ENCODE measurements at regions not wholly inside any gene's neighbourhood (a gene's known extent, or its start where the extent isn't known, plus 50 kb on each side); places are given as distances from the start of the nearest gene placed in this dataset.

- TF ChIP-seq, protein P1, sequence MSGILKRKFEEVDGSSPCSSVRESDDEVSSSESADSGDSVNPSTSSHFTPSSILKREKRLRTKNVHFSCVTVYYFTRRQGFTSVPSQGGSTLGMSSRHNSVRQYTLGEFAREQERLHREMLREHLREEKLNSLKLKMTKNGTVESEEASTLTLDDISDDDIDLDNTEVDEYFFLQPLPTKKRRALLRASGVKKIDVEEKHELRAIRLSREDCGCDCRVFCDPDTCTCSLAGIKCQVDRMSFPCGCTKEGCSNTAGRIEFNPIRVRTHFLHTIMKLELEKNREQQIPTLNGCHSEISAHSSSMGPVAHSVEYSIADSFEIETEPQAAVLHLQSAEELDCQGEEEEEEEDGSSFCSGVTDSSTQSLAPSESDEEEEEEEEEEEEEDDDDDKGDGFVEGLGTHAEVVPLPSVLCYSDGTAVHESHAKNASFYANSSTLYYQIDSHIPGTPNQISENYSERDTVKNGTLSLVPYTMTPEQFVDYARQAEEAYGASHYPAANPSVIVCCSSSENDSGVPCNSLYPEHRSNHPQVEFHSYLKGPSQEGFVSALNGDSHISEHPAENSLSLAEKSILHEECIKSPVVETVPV (CRISPR knock-in tag; IDR thresholded peaks at IDR 0.05) = no peak
- TF ChIP-seq ISL1 (CRISPR knock-in tag; IDR thresholded peaks at IDR 0.05) (no peak), PPARA (CRISPR knock-in tag; IDR thresholded peaks at IDR 0.05; ENCODE audit: borderline replicate concordance) (no peak)
These were observed 300.3 kb upstream of the IGFBP7 start (continued) for GRCh38 chr4:57410331-57411052.

DNA sequence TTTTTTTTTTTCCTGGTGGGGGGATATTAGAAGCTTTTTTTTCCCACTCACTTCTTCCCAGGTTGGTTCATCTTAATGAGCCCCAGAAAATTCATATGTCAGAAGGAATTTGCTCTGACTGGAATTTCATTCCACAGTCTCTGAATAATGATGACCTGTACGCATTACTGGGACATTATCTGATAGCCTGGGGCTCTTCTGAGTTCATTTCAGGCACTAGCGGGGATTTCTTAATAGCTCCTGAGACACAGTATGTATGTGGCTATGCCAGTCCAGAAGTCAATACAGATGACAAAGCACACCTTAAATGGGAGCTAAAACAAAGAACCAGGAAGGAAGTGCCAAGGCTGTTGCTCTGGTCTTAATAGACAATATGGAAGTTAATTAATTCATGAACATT lies 295.2 kb upstream of the IGFBP7 start:
- TF ChIP-seq ESRRG (CRISPR knock-in tag; IDR thresholded peaks at IDR 0.05) (no peak), GLIS3 (CRISPR knock-in tag; IDR thresholded peaks at IDR 0.05) (peak; percentile 58; the same call in 1 of the 2 replicates), ISL1 (CRISPR knock-in tag; IDR thresholded peaks at IDR 0.05) (peak; percentile 93), ZNF565 (CRISPR knock-in tag; conservative IDR thresholded peaks at IDR 0.05; ENCODE audit: low read depth) (no peak), ZFP3 (CRISPR knock-in tag; IDR thresholded peaks at IDR 0.05) (no peak), ZC3H10 (CRISPR knock-in tag; IDR thresholded peaks at IDR 0.05) (no peak), PPARA (CRISPR knock-in tag; IDR thresholded peaks at IDR 0.05; ENCODE audit: borderline replicate concordance) (no peak), CREB5 (CRISPR knock-in tag; IDR thresholded peaks at IDR 0.05; ENCODE audit: low read depth) (peak; percentile 61; the same call in 1 of the 2 replicates), RARB (CRISPR knock-in tag; IDR thresholded peaks at IDR 0.05) (no peak), ZNF8 (CRISPR knock-in tag; IDR thresholded peaks at IDR 0.05) (no peak), OSR1 (CRISPR knock-in tag; IDR thresholded peaks at IDR 0.05) (no peak), TOX (CRISPR knock-in tag; IDR thresholded peaks at IDR 0.05; ENCODE audit: borderline replicate concordance) (no peak), ZNF70 (CRISPR knock-in tag; IDR thresholded peaks at IDR 0.05) (no peak), POU6F1 (CRISPR knock-in tag; IDR thresholded peaks at IDR 0.05; ENCODE audit: borderline replicate concordance, low read depth) (no peak), TCF4 (CRISPR knock-in tag; IDR thresholded peaks at IDR 0.05; ENCODE audit: borderline replicate concordance) (no peak), BACH2 (CRISPR knock-in tag; IDR thresholded peaks at IDR 0.05; ENCODE audit: borderline replicate concordance) (no peak), ZFP30 (CRISPR knock-in tag; IDR thresholded peaks at IDR 0.05) (no peak)
- TF ChIP-seq, protein P1 (CRISPR knock-in tag; IDR thresholded peaks at IDR 0.05) = no peak
- TF ChIP-seq, protein P2, sequence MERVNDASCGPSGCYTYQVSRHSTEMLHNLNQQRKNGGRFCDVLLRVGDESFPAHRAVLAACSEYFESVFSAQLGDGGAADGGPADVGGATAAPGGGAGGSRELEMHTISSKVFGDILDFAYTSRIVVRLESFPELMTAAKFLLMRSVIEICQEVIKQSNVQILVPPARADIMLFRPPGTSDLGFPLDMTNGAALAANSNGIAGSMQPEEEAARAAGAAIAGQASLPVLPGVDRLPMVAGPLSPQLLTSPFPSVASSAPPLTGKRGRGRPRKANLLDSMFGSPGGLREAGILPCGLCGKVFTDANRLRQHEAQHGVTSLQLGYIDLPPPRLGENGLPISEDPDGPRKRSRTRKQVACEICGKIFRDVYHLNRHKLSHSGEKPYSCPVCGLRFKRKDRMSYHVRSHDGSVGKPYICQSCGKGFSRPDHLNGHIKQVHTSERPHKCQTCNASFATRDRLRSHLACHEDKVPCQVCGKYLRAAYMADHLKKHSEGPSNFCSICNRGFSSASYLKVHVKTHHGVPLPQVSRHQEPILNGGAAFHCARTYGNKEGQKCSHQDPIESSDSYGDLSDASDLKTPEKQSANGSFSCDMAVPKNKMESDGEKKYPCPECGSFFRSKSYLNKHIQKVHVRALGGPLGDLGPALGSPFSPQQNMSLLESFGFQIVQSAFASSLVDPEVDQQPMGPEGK (CRISPR knock-in tag; IDR thresholded peaks at IDR 0.05; ENCODE audit: borderline replicate concordance) = no peak
- ATAC-seq = no peak

GRCh38 chr4:57404483-57404882 lies 294.3 kb upstream of the IGFBP7 start:
- no peak for ATAC-seq
- TF ChIP-seq POU6F1 (CRISPR knock-in tag; IDR thresholded peaks at IDR 0.05; ENCODE audit: borderline replicate concordance, low read depth) (no peak), PPARA (CRISPR knock-in tag; IDR thresholded peaks at IDR 0.05; ENCODE audit: borderline replicate concordance) (no peak), ESRRG (CRISPR knock-in tag; IDR thresholded peaks at IDR 0.05) (no peak), ISL1 (CRISPR knock-in tag; IDR thresholded peaks at IDR 0.05) (no peak), ZFP30 (CRISPR knock-in tag; IDR thresholded peaks at IDR 0.05) (no peak), TOX (CRISPR knock-in tag; IDR thresholded peaks at IDR 0.05; ENCODE audit: borderline replicate concordance) (no peak), RARB (CRISPR knock-in tag; IDR thresholded peaks at IDR 0.05) (no peak)
- TF ChIP-seq, protein P3, sequence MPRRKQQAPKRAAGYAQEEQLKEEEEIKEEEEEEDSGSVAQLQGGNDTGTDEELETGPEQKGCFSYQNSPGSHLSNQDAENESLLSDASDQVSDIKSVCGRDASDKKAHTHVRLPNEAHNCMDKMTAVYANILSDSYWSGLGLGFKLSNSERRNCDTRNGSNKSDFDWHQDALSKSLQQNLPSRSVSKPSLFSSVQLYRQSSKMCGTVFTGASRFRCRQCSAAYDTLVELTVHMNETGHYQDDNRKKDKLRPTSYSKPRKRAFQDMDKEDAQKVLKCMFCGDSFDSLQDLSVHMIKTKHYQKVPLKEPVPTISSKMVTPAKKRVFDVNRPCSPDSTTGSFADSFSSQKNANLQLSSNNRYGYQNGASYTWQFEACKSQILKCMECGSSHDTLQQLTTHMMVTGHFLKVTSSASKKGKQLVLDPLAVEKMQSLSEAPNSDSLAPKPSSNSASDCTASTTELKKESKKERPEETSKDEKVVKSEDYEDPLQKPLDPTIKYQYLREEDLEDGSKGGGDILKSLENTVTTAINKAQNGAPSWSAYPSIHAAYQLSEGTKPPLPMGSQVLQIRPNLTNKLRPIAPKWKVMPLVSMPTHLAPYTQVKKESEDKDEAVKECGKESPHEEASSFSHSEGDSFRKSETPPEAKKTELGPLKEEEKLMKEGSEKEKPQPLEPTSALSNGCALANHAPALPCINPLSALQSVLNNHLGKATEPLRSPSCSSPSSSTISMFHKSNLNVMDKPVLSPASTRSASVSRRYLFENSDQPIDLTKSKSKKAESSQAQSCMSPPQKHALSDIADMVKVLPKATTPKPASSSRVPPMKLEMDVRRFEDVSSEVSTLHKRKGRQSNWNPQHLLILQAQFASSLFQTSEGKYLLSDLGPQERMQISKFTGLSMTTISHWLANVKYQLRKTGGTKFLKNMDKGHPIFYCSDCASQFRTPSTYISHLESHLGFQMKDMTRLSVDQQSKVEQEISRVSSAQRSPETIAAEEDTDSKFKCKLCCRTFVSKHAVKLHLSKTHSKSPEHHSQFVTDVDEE (CRISPR knock-in tag; IDR thresholded peaks at IDR 0.05) = no peak
- TF ChIP-seq, protein P1 (CRISPR knock-in tag; IDR thresholded peaks at IDR 0.05) = no peak

Measured in SK-N-SH treated with all-trans-retinoic acid at 6 μM for 48 hours (cell line).